ENCODE measurements at regions not wholly inside any gene's neighbourhood (a gene's known extent, or its start where the extent isn't known, plus 50 kb on each side); places are given as distances from the start of the nearest gene placed in this dataset.
"Not testable (repeated sequence)": the region's sequence is repeated elsewhere in the genome, so short reads cannot be mapped to it uniquely, and the experiment has no call there.

- not testable (repeated sequence) for DNase-seq
Measured at GRCh38 chr6:5836597-5836996, 170.1 kb downstream of the NRN1 start.

DNA sequence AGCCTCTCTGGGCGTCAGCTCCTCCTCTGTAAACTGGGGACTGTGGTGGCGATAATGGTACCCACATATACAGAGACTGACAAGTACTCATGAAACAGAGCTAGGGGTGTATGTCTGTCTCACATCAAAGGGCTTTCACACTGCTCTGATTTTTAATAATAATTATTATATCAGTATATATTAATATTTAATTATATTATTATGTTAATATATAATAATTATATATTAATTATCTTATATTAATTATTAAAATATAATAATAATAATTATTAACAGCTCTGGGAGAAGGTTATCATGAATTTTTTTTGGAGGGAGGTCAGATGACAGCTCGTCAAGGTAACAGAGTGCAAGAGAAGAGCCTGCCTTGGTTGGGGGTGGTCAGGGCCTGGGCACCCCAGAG, 173.6 kb downstream of the NRN1 start:
- DNase-seq = no peak

DNA sequence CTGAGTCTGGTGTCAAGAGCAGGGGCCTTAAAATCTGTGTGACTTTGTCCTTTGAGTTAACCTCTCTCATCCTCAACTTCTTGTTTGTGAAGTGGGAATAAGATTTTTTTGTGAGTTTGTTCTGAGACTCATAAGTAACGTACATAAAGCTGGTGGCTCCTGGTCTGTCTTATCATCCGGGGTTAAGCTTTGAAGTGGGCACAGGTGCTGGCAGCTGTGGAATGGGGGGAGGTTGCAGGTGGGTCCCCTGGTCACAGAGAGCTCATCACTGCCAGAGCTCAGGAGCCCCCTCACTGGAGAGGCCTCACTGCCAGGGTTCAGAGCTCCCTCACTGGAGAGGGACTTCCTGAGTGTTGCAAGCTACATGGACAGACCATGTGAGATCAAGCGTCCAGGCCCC, 174.1 kb downstream of the NRN1 start:
- no peak for DNase-seq

DNA sequence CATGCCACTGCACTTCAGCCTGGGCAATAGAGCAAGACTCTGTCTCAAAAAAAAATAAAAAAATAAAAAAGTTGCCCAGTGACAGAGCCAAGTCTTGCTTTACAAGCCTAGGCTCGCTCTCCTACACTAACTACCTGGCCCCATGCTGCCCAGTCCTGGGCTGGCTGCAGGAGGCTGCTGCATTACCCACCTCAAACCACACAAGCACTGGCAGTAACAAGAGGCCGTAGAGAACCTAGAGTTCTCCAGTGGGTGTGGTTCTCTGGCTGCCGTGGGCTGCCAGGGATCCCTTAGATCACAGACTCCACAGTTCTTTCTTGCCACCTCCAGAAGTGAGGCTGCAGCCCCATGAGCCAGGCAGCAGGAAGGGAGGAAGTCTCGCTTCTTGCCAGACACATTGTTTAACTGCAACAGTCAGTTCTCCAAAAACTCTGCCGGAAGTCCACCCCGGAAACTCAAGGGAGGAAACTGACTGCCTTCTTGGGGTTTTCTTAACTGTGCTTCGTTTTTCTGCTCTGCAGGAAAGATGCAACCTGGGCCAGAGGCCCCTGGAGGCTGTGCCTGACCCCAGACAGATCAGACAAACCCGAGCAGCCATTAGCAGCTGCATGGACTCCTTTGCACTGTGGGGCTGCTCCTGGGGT, 175.4 kb downstream of the NRN1 start:
- DNase-seq = peak; percentile 38

DNA sequence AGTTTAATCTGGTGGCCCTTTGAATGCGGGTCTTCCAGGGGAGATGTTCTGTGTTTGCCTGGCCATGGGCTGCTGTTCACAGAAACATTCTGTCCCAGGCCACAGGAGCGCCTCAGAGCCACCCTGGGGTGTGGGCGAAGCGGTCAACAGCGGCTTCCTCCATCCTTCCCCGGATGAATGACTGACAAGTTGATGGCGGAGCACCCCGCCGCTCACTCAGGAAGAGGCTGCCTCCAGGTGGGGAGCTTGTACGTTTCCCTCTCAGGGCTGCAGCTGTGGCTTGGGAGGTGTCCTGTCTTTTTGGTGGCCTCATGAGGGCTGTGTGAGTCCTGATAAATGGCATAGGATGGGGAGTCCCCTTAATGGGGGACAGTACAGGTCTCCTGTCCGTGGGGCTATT, 178.4 kb downstream of the NRN1 start:
- no peak for DNase-seq

GRCh38 chr6:5827056-5827904, 179.4 kb downstream of the NRN1 start:
- no peak for DNase-seq

GRCh38 chr6:5824382-5824983, 182.2 kb downstream of the NRN1 start:
- DNase-seq = not testable (repeated sequence)

Data from activated T-cell treated with anti-CD3 and anti-CD28 coated beads, Interleukin-2, amount 50 U/mL, for 1 hour (primary cell).